Breast epithelium (tissue), 4 donors: ENCODE measurements at regions not wholly inside any gene's neighbourhood (a gene's known extent, or its start where the extent isn't known, plus 50 kb on each side); places are given as distances from the start of the nearest gene placed in this dataset.

Experiments used
- DNase-seq, 2 donors: peaks; one replicate each; pipeline ENCODE4 v3.0.0-alpha.2; 2019; ENCODE audit warnings: low spot score in 2 of 2
- H3K27ac ChIP-seq, 2 donors: fragments of 200-600 bp; sonication (generic) in 1 of 2; one replicate each; pipeline ENCODE4 v1.5.1; 2016 to 2019; ENCODE audit warnings: mild to moderate bottlenecking in 1 of 2
- H3K27me3 ChIP-seq, 2 donors: fragments of 200-600 bp; sonication (generic) in 1 of 2; one replicate each; pipeline versions ENCODE4 v1.5.1 to v1.6.0; 2017 to 2019; ENCODE audit warnings: control low read depth in 1 of 2, mild to moderate bottlenecking in 1 of 2
- H3K36me3 ChIP-seq: fragments of 200-600 bp; one replicate; pipeline ENCODE4 v1.5.1; 2019
- H3K4me1 ChIP-seq, 2 donors: fragments of 200-600 bp; sonication (generic); one replicate each; pipeline ENCODE4 v1.5.1; 2016 to 2019; ENCODE audit warnings: control low read depth in 1 of 2
- H3K4me3 ChIP-seq, 3 donors: fragments of 200-600 bp; sonication (generic); 1 replicate in 2 of 3; 2 replicates in 1 of 3; pipeline ENCODE4 v1.5.1; 2016 to 2019; ENCODE audit warnings: mild to moderate bottlenecking in 3 of 3, moderate library complexity in 2 of 3
- H3K9me3 ChIP-seq, 2 donors: fragments of 200-600 bp; sonication (generic) in 1 of 2; one replicate each; pipeline ENCODE4 v1.5.1; 2016 to 2019; ENCODE audit warnings: control low read depth in 1 of 2
- POLR2A ChIP-seq: fragments of 450-650 bp; IDR thresholded peaks from one replicate; pipeline ENCODE4 v1.6.1; 2016; ENCODE audit warnings: antibody characterized with exemption, mild to moderate bottlenecking, moderate library complexity
- POLR2AphosphoS5 ChIP-seq, 3 donors: sonication (generic); formaldehyde crosslinking; IDR thresholded peaks; one replicate each; pipeline ENCODE4 v1.6.1; 2017; ENCODE audit warnings: antibody characterized with exemption in 3 of 3
- intact Hi-C: fragments of 100-400 bp; cut with DNase I; formaldehyde crosslinking; loops from one replicate; pipeline ENCODE4 v1.15.1; 2023; ENCODE audit warnings: low total_unique reads
- TF ChIP-seq, protein P1 (sequence below), 3 donors: fragments of 450-650 bp; IDR thresholded peaks; one replicate each; pipeline ENCODE4 v1.5.1; 2016 to 2017; ENCODE audit warnings: antibody characterized with exemption in 3 of 3, mild to moderate bottlenecking in 3 of 3, moderate library complexity in 3 of 3

DNA sequence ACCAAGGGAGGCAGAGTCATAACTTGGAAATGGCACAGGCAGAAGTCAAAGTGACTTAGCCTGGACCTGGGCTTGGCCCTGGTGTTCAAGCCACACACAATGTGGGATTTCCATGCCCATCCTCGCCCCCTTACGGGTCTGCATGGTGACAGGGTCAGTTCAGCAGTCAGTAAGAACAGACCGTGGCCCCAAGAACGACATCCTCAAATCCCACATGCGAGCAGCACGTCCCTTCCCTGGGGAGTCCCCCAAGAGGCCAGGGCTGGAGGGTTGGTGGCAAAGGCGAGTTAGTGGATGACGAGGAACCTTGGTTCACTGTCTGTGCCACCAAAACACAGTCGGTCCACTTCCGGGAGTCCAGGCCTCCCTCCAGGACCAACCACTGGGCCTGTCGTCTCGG lies 93.3 kb upstream of the MGMT start:
- Histone ChIP-seq H3K27me3 (no peaks in the 10 kb centered on the region), H3K27ac (no peak overlapping the region), H3K36me3 (no peaks in the 10 kb centered on the region), H3K4me1 (no peaks in the 10 kb centered on the region), H3K4me3 (no peak overlapping the region), H3K9me3 (no peaks in the 10 kb centered on the region)
- no peak for DNase-seq
- intact Hi-C loops, result no loop called here
- TF ChIP-seq POLR2A, result no peak
- no peak for TF ChIP-seq POLR2AphosphoS5 (IDR thresholded peaks at IDR 0.05)
- TF ChIP-seq, protein P1, sequence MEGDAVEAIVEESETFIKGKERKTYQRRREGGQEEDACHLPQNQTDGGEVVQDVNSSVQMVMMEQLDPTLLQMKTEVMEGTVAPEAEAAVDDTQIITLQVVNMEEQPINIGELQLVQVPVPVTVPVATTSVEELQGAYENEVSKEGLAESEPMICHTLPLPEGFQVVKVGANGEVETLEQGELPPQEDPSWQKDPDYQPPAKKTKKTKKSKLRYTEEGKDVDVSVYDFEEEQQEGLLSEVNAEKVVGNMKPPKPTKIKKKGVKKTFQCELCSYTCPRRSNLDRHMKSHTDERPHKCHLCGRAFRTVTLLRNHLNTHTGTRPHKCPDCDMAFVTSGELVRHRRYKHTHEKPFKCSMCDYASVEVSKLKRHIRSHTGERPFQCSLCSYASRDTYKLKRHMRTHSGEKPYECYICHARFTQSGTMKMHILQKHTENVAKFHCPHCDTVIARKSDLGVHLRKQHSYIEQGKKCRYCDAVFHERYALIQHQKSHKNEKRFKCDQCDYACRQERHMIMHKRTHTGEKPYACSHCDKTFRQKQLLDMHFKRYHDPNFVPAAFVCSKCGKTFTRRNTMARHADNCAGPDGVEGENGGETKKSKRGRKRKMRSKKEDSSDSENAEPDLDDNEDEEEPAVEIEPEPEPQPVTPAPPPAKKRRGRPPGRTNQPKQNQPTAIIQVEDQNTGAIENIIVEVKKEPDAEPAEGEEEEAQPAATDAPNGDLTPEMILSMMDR (IDR thresholded peaks at IDR 0.05), result no peak

DNA sequence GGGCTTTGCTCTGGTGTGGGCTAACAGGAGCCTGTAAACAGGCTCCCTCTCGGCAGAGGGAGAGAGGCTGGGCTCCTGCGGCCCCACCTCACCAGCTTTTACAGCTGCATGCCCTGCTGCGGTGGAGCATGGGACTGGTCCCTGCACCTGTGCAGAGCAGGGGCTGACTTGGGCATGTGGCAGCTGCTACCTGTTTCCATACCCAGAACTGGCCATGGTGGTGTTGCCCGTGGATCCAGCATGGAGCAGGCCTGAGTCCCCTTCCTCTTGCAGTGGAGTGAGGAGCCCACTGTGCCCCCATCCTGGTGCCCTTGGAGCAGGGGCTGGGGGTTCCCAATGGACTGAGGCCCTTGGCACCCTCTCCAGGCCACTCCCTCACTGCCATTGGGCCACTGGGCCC lies 91.9 kb upstream of the MGMT start:
- H3K27ac ChIP-seq, result no peak overlapping the region
- no peaks in the 10 kb centered on the region for H3K27me3 ChIP-seq
- H3K36me3 ChIP-seq, result no peaks in the 10 kb centered on the region
- no peak overlapping the region for H3K4me3 ChIP-seq
- TF ChIP-seq POLR2A, result no peak
- TF ChIP-seq, protein P1 (IDR thresholded peaks at IDR 0.05), result no peak
- TF ChIP-seq POLR2AphosphoS5 (IDR thresholded peaks at IDR 0.05), result no peak
- H3K4me1 ChIP-seq, result no peaks in the 10 kb centered on the region
- intact Hi-C loops, result no loop called here
- no peaks in the 10 kb centered on the region for H3K9me3 ChIP-seq
- DNase-seq, result no peak

DNA sequence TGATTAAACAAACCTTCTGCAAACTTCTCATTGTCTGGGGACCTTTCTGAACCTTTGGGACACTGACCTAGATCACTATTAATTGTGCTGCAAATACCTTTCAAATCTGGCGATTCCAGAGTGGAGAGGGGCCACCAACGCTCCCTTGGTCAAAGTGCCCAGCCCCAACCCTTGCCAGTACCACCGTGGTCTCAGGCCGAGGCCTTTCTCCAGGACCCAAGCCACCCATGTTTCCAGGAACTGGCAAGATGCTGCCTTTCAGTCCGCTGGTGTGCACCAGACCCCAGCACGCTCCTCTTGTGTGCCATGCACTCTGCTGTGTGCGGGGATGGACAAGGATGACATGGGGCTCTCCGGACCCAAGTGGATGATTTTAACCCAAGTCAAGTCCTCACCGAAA lies 91.1 kb upstream of the MGMT start:
- no peak overlapping the region for H3K4me3 ChIP-seq
- no peak for DNase-seq
- no peaks in the 10 kb centered on the region for H3K4me1 ChIP-seq
- no peaks in the 10 kb centered on the region for H3K9me3 ChIP-seq
- H3K27ac ChIP-seq, result no peak overlapping the region
- H3K27me3 ChIP-seq, result no peaks in the 10 kb centered on the region
- no peak for TF ChIP-seq POLR2A
- no peak for TF ChIP-seq POLR2AphosphoS5 (IDR thresholded peaks at IDR 0.05)
- TF ChIP-seq, protein P1 (IDR thresholded peaks at IDR 0.05), result no peak
- intact Hi-C loops, result no loop called here
- no peaks in the 10 kb centered on the region for H3K36me3 ChIP-seq

DNA sequence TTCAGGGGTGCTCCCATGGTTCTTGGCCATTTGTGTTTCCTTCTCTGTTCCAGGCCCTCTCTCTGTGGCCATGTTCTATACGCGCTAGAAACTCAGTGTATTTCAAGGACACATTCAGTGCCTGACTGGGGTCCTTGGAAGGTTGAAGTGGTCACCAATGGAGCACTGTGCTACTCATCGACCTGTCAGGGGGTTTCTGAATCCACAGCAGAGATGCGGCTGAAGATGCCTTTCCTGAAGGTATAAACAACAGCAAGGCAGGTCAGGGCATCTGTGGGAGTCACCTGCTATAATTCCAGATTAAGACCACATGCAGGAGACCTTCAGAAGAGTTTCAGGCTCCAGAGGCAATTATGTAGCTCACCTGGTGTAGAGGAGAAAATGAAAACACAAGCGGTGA lies 86.8 kb upstream of the MGMT start:
- intact Hi-C loops, result no loop called here
- Histone ChIP-seq H3K27me3 (no peaks in the 10 kb centered on the region), H3K27ac (no peak overlapping the region), H3K9me3 (no peaks in the 10 kb centered on the region), H3K36me3 (no peaks in the 10 kb centered on the region), H3K4me3 (no peak overlapping the region), H3K4me1 (no peaks in the 10 kb centered on the region)
- TF ChIP-seq POLR2A, result no peak
- TF ChIP-seq POLR2AphosphoS5 (IDR thresholded peaks at IDR 0.05), result no peak
- TF ChIP-seq, protein P1 (IDR thresholded peaks at IDR 0.05), result no peak
- no peak for DNase-seq

DNA sequence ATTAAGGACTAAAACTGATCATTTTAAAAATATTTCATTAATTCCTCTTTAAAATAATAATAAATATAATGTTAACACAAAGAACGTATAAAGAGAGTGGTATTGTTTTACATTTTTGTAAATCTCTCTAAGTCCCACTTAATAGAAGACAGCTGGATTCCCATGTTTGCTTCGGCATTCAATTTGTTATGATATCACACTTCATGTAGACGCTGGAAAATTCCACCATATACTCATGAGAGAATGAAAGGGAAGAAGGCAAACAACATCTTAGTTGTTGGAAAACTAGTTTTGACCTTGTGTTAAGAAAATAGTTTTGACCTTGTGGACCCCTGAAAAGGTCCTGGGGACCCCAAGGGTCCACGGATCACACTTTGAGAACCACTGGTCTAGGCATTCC lies 85.3 kb upstream of the MGMT start:
- H3K4me3 ChIP-seq, result no peak overlapping the region
- no peak for TF ChIP-seq POLR2A
- TF ChIP-seq POLR2AphosphoS5 (IDR thresholded peaks at IDR 0.05), result no peak
- TF ChIP-seq, protein P1 (IDR thresholded peaks at IDR 0.05), result no peak
- no peaks in the 10 kb centered on the region for H3K36me3 ChIP-seq
- no peaks in the 10 kb centered on the region for H3K9me3 ChIP-seq
- DNase-seq, result no peak
- intact Hi-C loops, result no loop called here
- H3K4me1 ChIP-seq, result no peaks in the 10 kb centered on the region
- H3K27me3 ChIP-seq, result no peaks in the 10 kb centered on the region
- H3K27ac ChIP-seq, result no peak overlapping the region
